Lung (tissue), 11 donors: ENCODE measurements at regions not wholly inside any gene's neighbourhood (a gene's known extent, or its start where the extent isn't known, plus 50 kb on each side); places are given as distances from the start of the nearest gene placed in this dataset.

Experiments used
- ATAC-seq: fragments of 200-7000 bp; cut with Tn5 transposase; one replicate; pipeline ENCODE4 v1.9.1; 2020; ENCODE audit warnings: moderate number of reproducible peaks; ENCODE audit not compliant: insufficient read depth, low FRiP score
- DNase-seq, 3 donors: peaks; one replicate each; pipeline ENCODE4 v3.0.0-alpha.2; 2013 to 2017
- H3K27ac ChIP-seq, 2 donors: one replicate each; pipeline ENCODE4 v1.5.1; 2013; ENCODE audit warnings: mild to moderate bottlenecking in 2 of 2, moderate library complexity in 2 of 2, control low read depth in 1 of 2, inconsistent platforms in 1 of 2, low read depth in 1 of 2, low read length in 1 of 2
- H3K27me3 ChIP-seq, 3 donors: one replicate each; pipeline ENCODE4 v1.5.1; 2013; ENCODE audit warnings: low read length in 2 of 3; ENCODE audit not compliant: control insufficient read depth in 3 of 3, insufficient read depth in 3 of 3
- H3K36me3 ChIP-seq, 4 donors: one replicate each; pipeline ENCODE4 v1.5.1; 2013; ENCODE audit warnings: low read length in 4 of 4, mild to moderate bottlenecking in 1 of 4, moderate library complexity in 1 of 4; ENCODE audit not compliant: control insufficient read depth in 4 of 4, insufficient read depth in 4 of 4
- H3K4me1 ChIP-seq, 5 donors: one replicate each; pipeline ENCODE4 v1.5.1; 2013; ENCODE audit warnings: low read length in 5 of 5, mild to moderate bottlenecking in 2 of 5, moderate library complexity in 1 of 5; ENCODE audit not compliant: control insufficient read depth in 5 of 5, insufficient read depth in 5 of 5
- H3K4me3 ChIP-seq: one replicate; pipeline ENCODE4 v1.5.1; 2013; ENCODE audit warnings: mild to moderate bottlenecking, control low read depth, moderate library complexity
- H3K9ac ChIP-seq, 2 donors: one replicate each; pipeline ENCODE4 v1.5.1; 2013; ENCODE audit warnings: low read length in 2 of 2, control low read depth in 1 of 2; ENCODE audit not compliant: insufficient read depth in 1 of 2
- H3K9me3 ChIP-seq, 4 donors: one replicate each; pipeline ENCODE4 v1.5.1; 2013; ENCODE audit warnings: low read length in 3 of 4, mild to moderate bottlenecking in 1 of 4, moderate library complexity in 1 of 4; ENCODE audit not compliant: control insufficient read depth in 4 of 4, insufficient read depth in 3 of 4
- CTCF ChIP-seq: IDR thresholded peaks from 2 replicates; pipeline ENCODE4 v1.5.1; 2012; ENCODE audit warnings: mild to moderate bottlenecking; ENCODE audit errors: control extremely low read depth, extremely low read depth
- WGBS, 2 donors: extraction: QIAGEN DNeasy Blood & Tissue Kit; methylation state at CpG; one replicate each; pipeline ENCODE4 v1.1.7; 2013; 5-methylcytosine and 5-hydroxymethylcytosine counted together
- donor health status: control.
- donor health status: control.
- donor health status: Bipolar disorder and iron deficiency.
- donor health status: healthy.
- donor health status: DM: yes; HTN: yes; CAD: no.

DNA sequence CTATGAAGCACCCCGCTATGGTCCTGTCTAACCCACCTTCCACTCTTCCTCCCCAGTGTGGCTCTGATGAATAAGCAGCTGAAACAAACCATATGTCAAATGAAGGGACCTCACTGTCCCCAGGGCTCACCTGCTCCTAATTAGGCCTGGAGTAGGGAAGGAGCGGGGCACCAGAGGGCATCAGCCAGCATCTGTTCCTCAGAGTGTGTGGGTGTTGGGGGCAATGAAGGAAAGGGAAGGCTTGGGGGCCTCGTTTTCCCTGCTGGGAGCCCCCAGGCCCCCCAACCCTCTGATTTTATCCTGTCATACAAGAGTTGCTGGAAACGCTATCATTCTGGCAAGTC is 274.7 kb downstream of the HAUS1 start:
- Histone ChIP-seq H3K9me3 (no peaks in the 10 kb centered on the region), H3K36me3 (no peaks in the 10 kb centered on the region), H3K4me1 (peaks cover 0 to 6% (median 0%) of the 10 kb centered on the region in 5 donors), H3K9ac (no peak overlapping the region), H3K4me3 (no peak overlapping the region), H3K27me3 (no peaks in the 10 kb centered on the region), H3K27ac (no peak overlapping the region)
- TF ChIP-seq CTCF = no peak
- 82 to 91% methylated on average over 4 of the region's 4 CpGs for WGBS, 2 donors
- ATAC-seq = no peak
- no peak for DNase-seq

DNA sequence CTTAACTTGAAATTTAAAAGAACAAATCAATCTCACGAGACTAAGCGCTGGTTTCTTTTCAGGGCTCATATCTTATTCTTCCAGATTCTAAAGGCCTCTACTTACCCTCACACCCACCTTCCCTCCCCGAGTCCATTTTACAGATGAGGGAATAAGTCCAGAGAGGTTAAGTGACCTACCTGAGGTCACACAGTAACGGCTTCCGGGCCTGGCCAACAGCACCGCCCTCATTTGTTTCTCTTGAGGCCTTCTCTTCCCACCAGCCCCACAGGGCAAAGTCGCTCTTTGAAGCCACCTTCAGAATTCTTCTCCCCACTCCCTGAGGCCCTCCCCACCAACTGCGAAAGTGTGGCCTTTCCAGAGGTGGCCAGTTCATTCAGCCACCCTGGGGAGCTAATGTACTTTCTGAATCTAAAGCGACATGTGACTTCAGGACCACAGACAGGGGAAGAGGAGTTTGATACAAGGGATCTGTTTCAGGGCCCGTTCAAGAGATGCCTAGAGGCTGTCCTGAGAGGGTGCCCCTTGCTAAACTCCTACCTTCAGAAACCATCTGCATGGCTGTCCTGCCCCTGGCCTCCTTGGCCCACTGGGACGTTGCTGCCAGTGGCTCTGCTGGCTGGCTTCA is 275.3 kb downstream of the HAUS1 start:
- WGBS, 2 donors = 91% methylated on average over 11 of the region's 11 CpGs
- H3K27me3 ChIP-seq = no peaks in the 10 kb centered on the region
- DNase-seq = no peak

GRCh38 chr18:46385124-46385523 is 271.9 kb downstream of the LOXHD1 start:
- TF ChIP-seq CTCF = no peak

More for the DNA sequence above, 275.3 kb downstream of the HAUS1 start:
- Histone ChIP-seq H3K9ac (no peak overlapping the region), H3K4me1 (peaks cover 0 to 5% (median 0%) of the 10 kb centered on the region in 5 donors), H3K4me3 (no peak overlapping the region), H3K27ac (no peak overlapping the region), H3K36me3 (no peaks in the 10 kb centered on the region), H3K9me3 (no peaks in the 10 kb centered on the region)
- TF ChIP-seq CTCF = no peak
- ATAC-seq = no peak

DNA sequence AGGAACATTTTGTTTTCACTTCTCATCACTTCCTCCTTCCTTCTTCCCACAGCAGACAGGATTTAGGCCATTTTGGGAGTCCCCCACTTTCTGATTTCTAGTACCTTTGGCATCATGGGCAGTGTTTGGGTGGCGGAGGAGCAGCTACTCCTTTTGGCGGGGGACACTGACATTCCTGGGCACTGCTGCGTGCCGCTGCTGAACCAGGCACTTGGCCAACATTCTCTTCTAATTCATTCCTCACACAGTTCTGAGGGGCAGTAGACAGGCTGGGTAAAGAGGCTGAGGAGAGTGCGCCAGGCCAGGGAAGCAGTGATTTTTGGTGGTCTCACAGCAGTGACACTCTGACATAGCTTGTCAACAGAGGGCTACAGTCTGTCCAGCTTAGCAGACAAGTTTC is 270.2 kb downstream of the LOXHD1 start:
- Histone ChIP-seq H3K9me3 (no peaks in the 10 kb centered on the region), H3K27ac (no peak overlapping the region), H3K9ac (no peak overlapping the region), H3K27me3 (no peaks in the 10 kb centered on the region), H3K4me3 (no peak overlapping the region), H3K36me3 (peaks cover 0 to 3% (median under 1%) of the 10 kb centered on the region in 4 donors), H3K4me1 (peaks cover 8 to 44% (median 22%) of the 10 kb centered on the region in 5 donors)
- TF ChIP-seq CTCF = no peak
- DNase-seq (peak; percentile 67 to 75 (median 72)), ATAC-seq (no peak)
- WGBS, 2 donors = 45 to 70% methylated on average over 5 of the region's 5 CpGs

More at GRCh38 chr18:46385124-46385523, 271.9 kb downstream of the LOXHD1 start:
- Histone ChIP-seq H3K9ac (no peak overlapping the region), H3K9me3 (no peaks in the 10 kb centered on the region), H3K4me1 (peaks cover 8 to 44% (median 22%) of the 10 kb centered on the region in 5 donors), H3K36me3 (no peaks in the 10 kb centered on the region), H3K27ac (no peak overlapping the region), H3K27me3 (no peaks in the 10 kb centered on the region), H3K4me3 (no peak overlapping the region)
- 76 to 83% methylated on average over 2 of the region's 2 CpGs for WGBS, 2 donors
- DNase-seq = no peak
- ATAC-seq = no peak
